Mesodermal cell (in vitro differentiated cells): ENCODE measurements at regions not wholly inside any gene's neighbourhood (a gene's known extent, or its start where the extent isn't known, plus 50 kb on each side); places are given as distances from the start of the nearest gene placed in this dataset.

Experiments used
- H3K27ac ChIP-seq: 2 replicates; pipeline ENCODE4 v1.7.0; 2013; ENCODE audit warnings: mild to moderate bottlenecking, low read depth, low read length, moderate library complexity; ENCODE audit not compliant: severe bottlenecking
- H3K36me3 ChIP-seq: 2 replicates; pipeline ENCODE4 v1.7.1; 2013; ENCODE audit warnings: mild to moderate bottlenecking, low read length, moderate library complexity; ENCODE audit not compliant: control insufficient read depth, insufficient read depth
- H3K4me1 ChIP-seq: one replicate; pipeline ENCODE4 v1.7.1; 2013; ENCODE audit warnings: mild to moderate bottlenecking, low read length; ENCODE audit not compliant: insufficient read depth, control insufficient read depth, poor library complexity, severe bottlenecking
- H3K4me3 ChIP-seq: 2 replicates; pipeline ENCODE4 v1.7.0; 2013; ENCODE audit warnings: low read length, control low read depth, mild to moderate bottlenecking; ENCODE audit not compliant: insufficient read depth, poor library complexity, severe bottlenecking; ENCODE audit errors: extremely low read depth
- H3K9me3 ChIP-seq: 2 replicates; pipeline ENCODE4 v1.7.1; 2013; ENCODE audit warnings: mild to moderate bottlenecking, low read length, moderate library complexity; ENCODE audit not compliant: control insufficient read depth
- WGBS, 2 experiments: methylation state at CpG; one replicate each; pipeline ENCODE4 v1.1.5; 2013; ENCODE audit warnings: missing lambda C conversion rate in 2 of 2; ENCODE audit not compliant: insufficient coverage in 2 of 2; 5-methylcytosine and 5-hydroxymethylcytosine counted together

GRCh38 chr22:22428222-22429098, 80.1 kb downstream of the ZNF280B start:
- WGBS, 2 experiments, result 73 to 75% methylated on average over 3 to 5 of the region's 8 CpGs
- Histone ChIP-seq H3K4me3 (no peak overlapping the region), H3K27ac (no peak overlapping the region), H3K4me1 (no peaks in the 10 kb centered on the region), H3K9me3 (no peaks in the 10 kb centered on the region), H3K36me3 (no peaks in the 10 kb centered on the region)

GRCh38 chr22:22429369-22430108, 79.0 kb downstream of the ZNF280B start:
- Histone ChIP-seq H3K9me3 (no peaks in the 10 kb centered on the region), H3K36me3 (no peaks in the 10 kb centered on the region), H3K4me3 (no peak overlapping the region), H3K4me1 (no peaks in the 10 kb centered on the region), H3K27ac (no peak overlapping the region)
- 50 to 56% methylated on average over 5 of the region's 6 CpGs for WGBS, 2 experiments

- no peaks in the 10 kb centered on the region for H3K4me1 ChIP-seq
- no peak overlapping the region for H3K4me3 ChIP-seq
- H3K36me3 ChIP-seq, result no peaks in the 10 kb centered on the region
- H3K27ac ChIP-seq, result no peak overlapping the region
- H3K9me3 ChIP-seq, result peaks cover 3% of the 10 kb centered on the region
- WGBS, 2 experiments, result 78 to 96% methylated on average over 1 to 3 of the region's 4 CpGs
Measured at GRCh38 chr22:22430111-22430820, 78.3 kb downstream of the ZNF280B start.

- WGBS, 2 experiments, result 33 to 48% methylated on average over 2 to 4 of the region's 7 CpGs
- H3K4me3 ChIP-seq, result no peak overlapping the region
- H3K36me3 ChIP-seq, result no peaks in the 10 kb centered on the region
- H3K27ac ChIP-seq, result no peak overlapping the region
- H3K4me1 ChIP-seq, result no peaks in the 10 kb centered on the region
- H3K9me3 ChIP-seq, result peaks cover 3% of the 10 kb centered on the region
Measured at GRCh38 chr22:22431271-22432220, 77.0 kb downstream of the ZNF280B start.

- no peaks in the 10 kb centered on the region for H3K4me1 ChIP-seq
- no peak overlapping the region for H3K4me3 ChIP-seq
- peaks cover 3% of the 10 kb centered on the region for H3K9me3 ChIP-seq
- H3K36me3 ChIP-seq, result no peaks in the 10 kb centered on the region
- no peak overlapping the region for H3K27ac ChIP-seq
- 88% methylated on average over 1 of the region's 1 CpG for WGBS, 2 experiments
Measured at GRCh38 chr22:22432479-22432878, 76.1 kb downstream of the ZNF280B start.

GRCh38 chr22:22432937-22433336, 75.6 kb downstream of the ZNF280B start:
- no peak overlapping the region for H3K4me3 ChIP-seq
- H3K27ac ChIP-seq, result no peak overlapping the region
- H3K9me3 ChIP-seq, result peaks cover 3% of the 10 kb centered on the region
- no peaks in the 10 kb centered on the region for H3K36me3 ChIP-seq
- WGBS, 2 experiments, result 67% methylated on average over 1 of the region's 3 CpGs; no CpG with 5 or more reads in 1 of the 2 experiments
- no peaks in the 10 kb centered on the region for H3K4me1 ChIP-seq

GRCh38 chr22:22433770-22434169, 74.8 kb downstream of the ZNF280B start:
- H3K27ac ChIP-seq, result no peak overlapping the region
- no peaks in the 10 kb centered on the region for H3K36me3 ChIP-seq
- H3K4me1 ChIP-seq, result no peaks in the 10 kb centered on the region
- WGBS, 2 experiments, result 94% methylated on average over 3 of the region's 4 CpGs; no CpG with 5 or more reads in 1 of the 2 experiments
- H3K4me3 ChIP-seq, result no peak overlapping the region
- H3K9me3 ChIP-seq, result peaks cover 3% of the 10 kb centered on the region
